GM19351 (cell line): ENCODE measurements at regions not wholly inside any gene's neighbourhood (a gene's known extent, or its start where the extent isn't known, plus 50 kb on each side); places are given as distances from the start of the nearest gene placed in this dataset.
"Not testable (repeated sequence)": the region's sequence is repeated elsewhere in the genome, so short reads cannot be mapped to it uniquely, and the experiment has no call there.

Source experiments
- ATAC-seq: cut with Tn5 transposase; IDR thresholded peaks from one replicate; pipeline ENCODE4 v1.9.1; 2021; ENCODE audit warnings: mild to moderate bottlenecking, moderate library complexity; ENCODE audit not compliant: unreplicated experiment

DNA sequence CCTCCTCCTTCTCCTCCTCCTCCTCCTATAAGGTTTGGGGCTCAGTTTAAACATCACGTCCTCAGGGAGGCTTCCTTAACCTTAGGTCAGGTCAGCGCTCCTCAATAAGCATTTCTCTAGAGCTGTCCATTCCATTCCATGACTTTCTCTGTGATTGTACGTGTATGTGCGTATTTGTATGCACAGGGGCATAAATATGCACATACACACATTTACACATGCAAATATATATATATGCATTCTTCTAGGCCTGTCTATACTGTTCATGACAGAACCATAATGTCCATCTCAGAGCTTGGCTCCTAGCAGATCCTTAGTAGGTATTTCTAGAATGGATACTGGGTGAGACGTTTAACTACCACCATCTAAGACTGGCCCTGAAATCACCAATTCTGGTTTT lies 258.6 kb downstream of the STIM2 start:
- no peak for ATAC-seq

- ATAC-seq, result no peak
Measured at GRCh38 chr4:27121830-27122229, 261.2 kb downstream of the STIM2 start.

DNA sequence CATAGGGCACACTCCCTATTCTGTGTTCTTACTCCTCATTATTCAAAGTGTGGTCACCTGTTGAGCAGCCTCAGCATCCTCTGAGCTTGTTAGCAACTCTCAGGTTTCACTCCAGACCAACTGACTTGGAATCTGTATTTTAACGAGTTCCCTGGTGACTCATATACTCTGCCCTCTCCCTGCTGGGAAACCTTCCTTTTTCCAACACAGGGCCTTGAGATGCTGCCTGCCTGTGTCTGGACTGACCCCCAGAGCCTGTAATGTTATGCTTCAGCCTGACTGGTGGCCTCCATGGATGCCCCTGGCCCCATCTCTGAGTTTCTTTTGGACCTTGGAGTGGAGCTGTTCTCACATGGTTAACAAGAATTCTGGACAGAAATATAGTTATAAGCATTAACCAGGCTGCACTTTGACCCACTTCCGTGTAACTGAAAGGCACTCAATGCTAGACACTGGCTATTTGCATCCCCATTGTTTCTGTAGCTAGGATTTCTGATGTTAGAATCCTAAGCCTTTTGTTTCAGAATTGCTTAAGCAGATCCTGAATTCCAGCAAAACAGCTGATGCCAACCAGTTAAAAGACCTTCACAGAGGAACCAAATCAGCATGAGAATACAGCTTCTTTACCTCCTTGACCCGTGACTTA lies 262.6 kb downstream of the STIM2 start:
- ATAC-seq, result no peak

- no peak for ATAC-seq
Measured at GRCh38 chr4:27123769-27124124, 263.1 kb downstream of the STIM2 start.

- ATAC-seq, result not testable (repeated sequence)
Measured at GRCh38 chr4:27126895-27127294, 266.3 kb downstream of the STIM2 start.

DNA sequence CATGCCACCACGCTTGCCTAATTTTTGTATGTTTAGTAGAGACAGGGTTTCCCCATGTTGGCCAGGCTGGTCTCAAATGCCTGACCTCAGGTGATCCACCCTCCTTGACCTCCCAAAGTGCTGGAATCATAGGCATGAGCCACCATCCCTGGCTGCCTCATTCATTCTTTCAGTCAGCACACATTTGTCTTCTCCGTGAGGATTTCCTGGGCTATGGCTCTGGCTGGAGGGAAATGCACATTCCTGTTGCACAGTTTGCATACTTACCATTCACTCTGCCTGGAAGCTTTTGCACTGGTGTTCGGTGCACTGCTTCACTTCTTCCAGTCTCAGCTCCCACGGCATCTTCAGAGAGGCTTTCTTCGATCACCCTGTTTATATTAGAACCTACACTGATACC lies 267.8 kb downstream of the STIM2 start:
- no peak for ATAC-seq

GRCh38 chr4:27129871-27130366 lies 269.3 kb downstream of the STIM2 start:
- no peak for ATAC-seq

DNA sequence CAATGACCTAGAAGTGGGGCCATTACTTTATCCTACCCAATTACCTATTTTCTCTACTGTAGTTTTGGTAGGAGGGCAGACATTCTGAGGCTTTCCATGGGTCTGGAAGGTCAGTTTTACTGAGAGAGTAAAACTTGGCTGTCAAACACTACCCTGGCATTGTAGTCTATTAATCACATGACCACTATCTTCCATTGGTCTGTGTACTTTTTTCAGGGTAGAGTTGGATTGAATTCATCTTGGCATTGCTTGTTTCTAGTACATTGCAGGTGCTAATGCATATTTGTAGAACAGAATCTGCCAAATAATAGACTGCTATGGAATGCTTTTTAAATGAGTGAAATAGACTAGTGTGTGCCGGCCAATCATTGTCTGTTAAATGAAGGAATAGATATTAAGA lies 271.9 kb downstream of the STIM2 start:
- no peak for ATAC-seq

DNA sequence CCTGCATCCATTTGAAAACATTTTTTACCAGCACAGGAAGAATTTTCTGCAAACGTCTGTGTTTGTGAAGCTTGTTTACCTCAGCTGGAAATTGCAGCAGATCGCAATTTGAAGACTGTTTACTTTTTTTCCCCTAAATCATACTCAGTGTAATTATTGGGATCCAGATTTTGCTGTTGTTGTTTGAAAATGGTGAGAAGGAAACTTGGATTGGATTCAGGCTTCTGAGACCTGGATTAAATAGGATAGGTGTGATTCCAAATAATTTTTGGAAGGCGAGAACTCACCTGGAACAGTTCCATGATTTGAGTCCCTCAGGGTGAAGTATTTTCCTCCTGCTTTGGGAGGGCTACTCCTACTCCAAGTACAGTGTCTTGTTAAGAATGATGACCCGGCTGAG lies 279.8 kb downstream of the STIM2 start:
- ATAC-seq, result no peak

GRCh38 chr4:27141530-27141929 lies 280.9 kb downstream of the STIM2 start:
- ATAC-seq, result no peak

DNA sequence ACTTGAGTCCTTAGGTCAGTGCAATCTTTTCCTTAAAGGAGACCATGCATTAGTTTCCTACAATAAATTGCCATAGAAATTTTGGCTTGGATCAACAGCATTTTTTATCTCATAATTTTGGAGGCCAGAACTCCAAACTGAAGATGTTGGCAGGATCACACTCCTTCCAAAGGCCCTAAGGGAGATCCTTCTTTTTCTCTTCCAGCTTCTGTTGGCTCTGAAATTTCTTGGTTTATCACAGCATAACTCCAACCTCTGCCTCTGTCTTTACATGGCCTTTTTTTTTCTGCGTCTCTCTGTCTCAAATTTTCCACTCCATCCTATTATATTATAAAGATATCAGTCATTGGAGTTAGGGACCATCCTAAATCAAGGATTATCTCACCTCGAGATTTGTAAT lies 282.2 kb downstream of the STIM2 start:
- ATAC-seq, result no peak

GRCh38 chr4:27145597-27145996 lies 285.0 kb downstream of the STIM2 start:
- ATAC-seq, result no peak

GRCh38 chr4:27148211-27148895 lies 287.7 kb downstream of the STIM2 start:
- ATAC-seq, result no peak

DNA sequence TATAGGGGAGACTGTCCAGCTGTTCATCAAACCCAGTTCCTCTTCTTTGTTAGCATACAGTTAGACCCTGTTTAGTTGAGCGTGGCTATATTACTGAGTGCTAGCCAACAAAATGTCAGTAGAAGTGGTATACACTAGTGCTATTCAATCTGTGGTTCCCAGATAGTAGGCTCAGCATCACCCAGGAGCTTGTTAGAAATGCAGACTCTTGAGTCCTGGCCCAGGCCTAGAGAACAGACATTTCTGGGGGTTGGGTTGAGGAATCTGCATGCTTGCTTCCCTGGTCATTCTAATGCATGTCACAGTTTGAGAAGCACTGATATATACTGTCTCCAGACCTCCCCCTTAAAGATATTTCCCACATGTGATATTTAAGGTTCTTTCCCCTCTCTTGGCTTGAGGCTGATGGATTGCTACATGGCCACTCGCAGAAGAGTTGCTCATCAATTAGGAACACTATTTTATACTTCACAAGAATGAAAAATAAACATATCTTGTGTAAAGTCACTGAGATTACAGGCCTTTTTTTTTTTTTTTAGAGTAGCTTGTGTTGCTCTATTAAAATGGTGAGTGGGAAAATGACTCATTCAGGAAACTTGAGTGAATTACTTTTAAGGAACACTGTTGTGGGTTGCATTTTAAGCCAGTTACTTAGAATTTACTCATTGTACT lies 289.0 kb downstream of the STIM2 start:
- no peak for ATAC-seq

GRCh38 chr4:27152703-27153102 lies 292.1 kb downstream of the STIM2 start:
- no peak for ATAC-seq

DNA sequence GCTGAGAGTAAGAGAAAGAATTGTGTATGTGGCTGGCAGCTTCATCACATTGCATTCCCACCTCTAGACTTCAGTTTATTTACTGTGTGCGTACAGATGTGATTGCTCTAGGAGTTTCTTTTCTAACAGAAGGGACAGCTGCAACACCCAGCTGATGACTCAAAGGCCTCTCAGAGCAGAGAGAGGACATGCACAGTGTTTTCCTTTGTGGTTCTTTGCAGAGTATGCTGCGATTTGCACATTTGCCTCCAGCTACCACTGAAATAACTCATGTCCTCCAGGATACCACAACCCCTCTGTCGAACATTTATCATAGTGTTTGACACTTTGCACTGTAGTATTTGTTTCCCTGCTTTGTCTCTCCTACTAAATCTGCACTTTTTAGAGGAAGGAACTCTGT lies 294.1 kb downstream of the STIM2 start:
- ATAC-seq, result no peak

DNA sequence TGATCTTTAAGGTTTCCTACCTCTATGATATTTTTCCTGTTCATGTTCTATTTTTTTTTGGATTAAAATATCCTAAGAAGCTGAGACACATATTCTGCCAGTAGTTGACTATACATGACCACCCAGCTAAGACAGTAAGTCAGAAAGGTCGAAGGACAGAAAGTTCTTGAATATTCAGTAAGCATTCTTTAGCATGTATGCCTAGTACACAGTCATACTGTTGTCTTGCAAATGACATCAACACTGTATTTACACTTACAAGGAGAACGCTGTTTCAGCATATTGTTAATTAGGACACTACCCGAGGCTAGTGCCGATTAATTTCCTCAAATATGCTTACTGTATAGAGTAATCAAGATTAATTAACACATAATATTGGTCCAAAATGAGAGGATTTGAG lies 300.6 kb downstream of the STIM2 start:
- ATAC-seq, result no peak

- no peak for ATAC-seq
Measured at GRCh38 chr4:27168783-27169182, 308.1 kb downstream of the STIM2 start.

GRCh38 chr4:27173280-27173679 lies 312.6 kb downstream of the STIM2 start:
- no peak for ATAC-seq

- ATAC-seq, result peak; percentile 65
Measured at GRCh38 chr4:27176400-27176799, 315.8 kb downstream of the STIM2 start.

GRCh38 chr4:27176881-27177280 lies 316.2 kb downstream of the STIM2 start:
- ATAC-seq, result no peak

DNA sequence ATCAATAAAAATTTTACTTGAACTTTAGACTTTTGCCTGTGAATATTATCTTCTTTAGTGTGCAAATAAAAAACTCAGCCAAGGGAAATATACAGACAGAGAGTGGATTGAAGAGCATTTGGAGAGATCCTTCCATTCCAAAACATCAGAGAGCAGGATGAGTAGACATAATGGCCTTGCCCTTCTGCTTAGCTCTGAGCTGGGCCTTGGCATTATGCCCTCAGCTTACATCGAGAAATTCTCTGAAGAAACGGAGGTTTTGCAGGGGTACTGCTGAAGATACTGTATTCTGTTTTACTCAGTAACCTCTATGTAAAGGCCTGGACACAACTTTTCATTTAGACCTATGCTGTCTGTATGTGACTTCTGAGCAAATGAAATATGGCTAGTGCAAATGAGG lies 317.4 kb downstream of the STIM2 start:
- ATAC-seq, result no peak
